ENCODE measurements at regions not wholly inside any gene's neighbourhood (a gene's known extent, or its start where the extent isn't known, plus 50 kb on each side); places are given as distances from the start of the nearest gene placed in this dataset.
"Not testable (repeated sequence)": the region's sequence is repeated elsewhere in the genome, so short reads cannot be mapped to it uniquely, and the experiment has no call there.

- DNase-seq (ENCODE audit: low spot score) = no peak
- TF ChIP-seq EZH2phosphoT487 (IDR thresholded peaks at IDR 0.05; ENCODE audit: borderline replicate concordance, low read depth, low read length) = no peak
- TF ChIP-seq CTCF (conservative IDR thresholded peaks at IDR 0.05; ENCODE audit: low read length) = no peak
- intact Hi-C loops (cut with micrococcal nuclease; ENCODE audit: unreplicated experiment) = no loop called here
- H3K4me2 ChIP-seq (ENCODE audit: low read length) = no peak overlapping the region
- H2AFZ ChIP-seq (ENCODE audit: low read length) = no peak overlapping the region
- no peaks in the 10 kb centered on the region for H3K36me3 ChIP-seq (ENCODE audit: insufficient read depth, low read length)
- H3K27ac ChIP-seq (ENCODE audit: low read depth, low read length, poor library complexity, severe bottlenecking) = no peak overlapping the region
- H4K20me1 ChIP-seq (ENCODE audit: insufficient read depth, low read length) = no peaks in the 10 kb centered on the region
- H3K9me2 ChIP-seq (ENCODE audit: insufficient read depth, low read length) = no peaks in the 10 kb centered on the region
- POLR2A ChIA-PET = interaction anchor here (0.5 to 0.7 kb wide), 2 partner anchors 35 to 136 kb away, joined by 3 read pairs; no protein-coding TSS in a partner anchor
- H3K4me1 ChIP-seq (ENCODE audit: insufficient read depth, low read length, poor library complexity, severe bottlenecking) = no peaks in the 10 kb centered on the region
- CTCF ChIA-PET (ENCODE audit: unreplicated experiment) = no interaction called here
- no peak overlapping the region for H3K4me3 ChIP-seq (ENCODE audit: low read depth, low read length, poor library complexity, severe bottlenecking)
- no peaks in the 10 kb centered on the region for H3K79me2 ChIP-seq (ENCODE audit: insufficient read depth, low read depth, low read length)
- no peaks in the 10 kb centered on the region for H3K9me3 ChIP-seq (ENCODE audit: low read length)
- no TSS peak for BruUV-seq (replicated peaks)
These were observed 126.1 kb downstream of the TFAP2C start for GRCh38 chr20:56755201-56755600.

GRCh38 chr20:56756658-56757057, 127.6 kb downstream of the TFAP2C start:
- intact Hi-C loops (cut with micrococcal nuclease; ENCODE audit: unreplicated experiment); H2AFZ ChIP-seq (ENCODE audit: low read length); H3K9me2 ChIP-seq (ENCODE audit: insufficient read depth, low read length); H3K4me3 ChIP-seq (ENCODE audit: low read depth, low read length, poor library complexity, severe bottlenecking); H3K4me2 ChIP-seq (ENCODE audit: low read length); H3K79me2 ChIP-seq (ENCODE audit: insufficient read depth, low read depth, low read length); H3K4me1 ChIP-seq (ENCODE audit: insufficient read depth, low read length, poor library complexity, severe bottlenecking); DNase-seq (ENCODE audit: low spot score); H4K20me1 ChIP-seq (ENCODE audit: insufficient read depth, low read length); H3K36me3 ChIP-seq (ENCODE audit: insufficient read depth, low read length); CTCF ChIA-PET (ENCODE audit: unreplicated experiment); BruUV-seq (replicated peaks); H3K27ac ChIP-seq (ENCODE audit: low read depth, low read length, poor library complexity, severe bottlenecking); H3K9me3 ChIP-seq (ENCODE audit: low read length): not testable (repeated sequence)
- POLR2A ChIA-PET = interaction anchor here (0.7 kb wide), 1 partner anchor 50 kb away, joined by 3 read pairs; no protein-coding TSS in a partner anchor

GRCh38 chr20:56758706-56759105, 129.6 kb downstream of the TFAP2C start:
- Histone ChIP-seq H2AFZ (ENCODE audit: low read length) (no peak overlapping the region), H3K4me2 (ENCODE audit: low read length) (no peak overlapping the region), H4K20me1 (ENCODE audit: insufficient read depth, low read length) (no peaks in the 10 kb centered on the region), H3K9me2 (ENCODE audit: insufficient read depth, low read length) (no peaks in the 10 kb centered on the region), H3K4me1 (ENCODE audit: insufficient read depth, low read length, poor library complexity, severe bottlenecking) (no peaks in the 10 kb centered on the region), H3K79me2 (ENCODE audit: insufficient read depth, low read depth, low read length) (no peaks in the 10 kb centered on the region), H3K4me3 (ENCODE audit: low read depth, low read length, poor library complexity, severe bottlenecking) (no peak overlapping the region), H3K36me3 (ENCODE audit: insufficient read depth, low read length) (no peaks in the 10 kb centered on the region), H3K9me3 (ENCODE audit: low read length) (no peaks in the 10 kb centered on the region), H3K27ac (ENCODE audit: low read depth, low read length, poor library complexity, severe bottlenecking) (no peak overlapping the region)
- ChIA-PET POLR2A (no interaction called here), CTCF (ENCODE audit: unreplicated experiment) (no interaction called here)
- TF ChIP-seq CTCF (conservative IDR thresholded peaks at IDR 0.05; ENCODE audit: low read length) (no peak), EZH2phosphoT487 (IDR thresholded peaks at IDR 0.05; ENCODE audit: borderline replicate concordance, low read depth, low read length) (no peak)
- no peak for DNase-seq (ENCODE audit: low spot score)
- intact Hi-C loops (cut with micrococcal nuclease; ENCODE audit: unreplicated experiment) = no loop called here
- BruUV-seq (replicated peaks) = no TSS peak

All from OCI-LY7 (cell line).